NCI-H510A (cell line): ENCODE measurements at regions not wholly inside any gene's neighbourhood (a gene's known extent, or its start where the extent isn't known, plus 50 kb on each side); places are given as distances from the start of the nearest gene placed in this dataset.
"Not testable (repeated sequence)": the region's sequence is repeated elsewhere in the genome, so short reads cannot be mapped to it uniquely, and the experiment has no call there.

Experiments used
- DNase-seq: peaks from one replicate; lab custom pipeline; 2025; lab: John Stamatoyannopoulos, UW

GRCh38 chr2:138315619-138316018 is 186.0 kb upstream of the SPOPL start:
- not testable (repeated sequence) for DNase-seq

- DNase-seq: no peak
These were observed 182.0 kb upstream of the SPOPL start for GRCh38 chr2:138319616-138320015.

GRCh38 chr2:138321458-138321857 is 180.1 kb upstream of the SPOPL start:
- peak; percentile 81 for DNase-seq

GRCh38 chr2:138323382-138324067 is 178.0 kb upstream of the SPOPL start:
- DNase-seq: no peak

- no peak for DNase-seq
These were observed 177.3 kb upstream of the SPOPL start for GRCh38 chr2:138324068-138324771.

- no peak for DNase-seq
These were observed 173.6 kb upstream of the SPOPL start for GRCh38 chr2:138327967-138328366.

- DNase-seq: no peak
These were observed 172.4 kb upstream of the SPOPL start for GRCh38 chr2:138329162-138329561.

- DNase-seq: no peak
These were observed 172.0 kb upstream of the SPOPL start for GRCh38 chr2:138329591-138329990.

GRCh38 chr2:138333121-138333520 is 168.4 kb upstream of the SPOPL start:
- DNase-seq: no peak

GRCh38 chr2:138333677-138334076 is 167.9 kb upstream of the SPOPL start:
- DNase-seq: no peak

- no peak for DNase-seq
These were observed 167.2 kb upstream of the SPOPL start for GRCh38 chr2:138334323-138334722.

- no peak for DNase-seq
These were observed 166.5 kb upstream of the SPOPL start for GRCh38 chr2:138335036-138335435.

GRCh38 chr2:138336146-138336545 is 165.4 kb upstream of the SPOPL start:
- DNase-seq: no peak

- no peak for DNase-seq
These were observed 146.3 kb upstream of the SPOPL start for GRCh38 chr2:138355244-138355643.

GRCh38 chr2:138356178-138356577 is 145.4 kb upstream of the SPOPL start:
- DNase-seq: no peak

GRCh38 chr2:138359532-138359931 is 142.0 kb upstream of the SPOPL start:
- no peak for DNase-seq

GRCh38 chr2:138364554-138365162 is 136.9 kb upstream of the SPOPL start:
- DNase-seq: no peak

- no peak for DNase-seq
These were observed 136.0 kb upstream of the SPOPL start for GRCh38 chr2:138365581-138365980.

- DNase-seq: no peak
These were observed 131.7 kb upstream of the SPOPL start for GRCh38 chr2:138369856-138370255.

- DNase-seq: peak; percentile 1
These were observed 127.6 kb upstream of the SPOPL start for GRCh38 chr2:138373993-138374408.

- DNase-seq: no peak
These were observed 120.2 kb upstream of the SPOPL start for GRCh38 chr2:138381373-138381772.

- no peak for DNase-seq
These were observed 118.9 kb upstream of the SPOPL start for GRCh38 chr2:138382672-138383071.

GRCh38 chr2:138386191-138386590 is 115.4 kb upstream of the SPOPL start:
- not testable (repeated sequence) for DNase-seq
